COLO668 (cell line): ENCODE measurements at regions not wholly inside any gene's neighbourhood (a gene's known extent, or its start where the extent isn't known, plus 50 kb on each side); places are given as distances from the start of the nearest gene placed in this dataset.
"Not testable (repeated sequence)": the region's sequence is repeated elsewhere in the genome, so short reads cannot be mapped to it uniquely, and the experiment has no call there.

Experiments used
- DNase-seq: peaks from one replicate; lab custom pipeline; 2025; ENCODE audit not compliant: unreplicated experiment; lab: John Stamatoyannopoulos, UW

DNA sequence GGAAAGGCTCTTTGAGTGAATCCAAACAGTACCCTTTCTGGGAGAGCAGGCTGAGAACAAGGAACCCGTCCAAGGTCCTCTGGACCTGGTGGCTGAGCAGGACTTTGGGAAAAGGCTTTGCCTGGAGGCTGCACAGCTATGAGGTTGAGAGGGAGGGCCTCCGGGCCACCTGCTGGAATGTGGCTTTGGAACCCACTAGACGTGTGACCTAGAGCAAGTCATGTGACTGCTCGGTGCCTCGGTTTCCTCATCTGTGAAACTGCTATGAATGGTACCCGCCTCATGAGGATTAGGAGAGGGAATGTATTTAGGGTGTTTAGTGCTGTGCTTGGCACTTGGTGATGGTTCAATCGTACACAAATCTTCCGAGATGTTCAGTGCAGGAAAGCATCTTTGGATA, 50.4 kb downstream of the HAPSTR1 start:
- no peak for DNase-seq

DNA sequence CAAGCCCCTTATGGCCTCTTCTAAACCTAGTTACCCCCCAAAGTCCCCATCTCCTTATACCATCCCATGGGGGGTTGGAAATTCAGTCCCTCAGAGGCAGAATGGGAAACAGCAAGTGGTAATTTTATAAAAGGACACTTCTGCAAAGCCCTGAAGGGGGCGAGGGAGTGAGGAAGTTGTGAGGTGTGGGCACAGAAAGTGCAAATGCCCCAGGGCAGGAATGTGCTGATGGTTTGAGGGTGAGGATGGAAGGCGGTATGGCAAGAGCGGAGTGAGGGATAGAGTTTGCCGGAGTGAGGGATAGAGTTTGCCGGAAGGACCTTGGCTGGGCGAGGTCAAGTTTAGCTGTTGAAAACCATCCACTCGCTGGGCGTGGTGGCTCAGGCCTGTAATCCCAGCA, 52.7 kb downstream of the HAPSTR1 start:
- no peak for DNase-seq

DNA sequence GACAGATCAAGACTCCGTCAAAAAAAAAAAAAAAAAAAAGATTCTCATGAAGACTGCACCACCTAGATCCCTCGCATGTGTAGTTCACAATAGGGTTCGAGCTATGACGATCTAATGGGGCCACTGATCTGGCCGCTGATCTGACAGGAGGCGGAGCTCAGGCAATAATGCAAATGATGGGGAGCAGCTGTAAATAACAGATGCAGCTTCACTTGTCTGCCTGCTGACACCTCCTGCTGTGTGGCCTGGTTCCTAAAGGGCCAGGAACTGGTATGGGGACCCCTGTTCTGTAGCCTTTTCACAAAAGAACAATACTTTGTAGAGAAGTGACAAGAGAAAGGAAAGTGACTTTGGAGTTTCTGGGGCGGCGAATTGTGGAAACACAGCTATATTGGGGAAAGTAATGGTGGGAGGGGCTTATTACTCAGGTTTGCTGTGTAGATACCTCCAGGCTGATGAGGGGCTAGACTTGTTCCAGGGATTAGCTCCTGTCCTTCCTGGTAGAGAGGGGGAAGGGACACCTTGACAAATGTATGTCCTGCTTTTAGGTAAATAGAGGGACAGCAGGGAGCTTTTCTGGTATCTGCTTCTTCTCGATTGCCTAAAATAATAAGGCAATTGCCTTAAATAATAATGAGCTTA, 57.1 kb downstream of the HAPSTR1 start:
- no peak for DNase-seq

DNA sequence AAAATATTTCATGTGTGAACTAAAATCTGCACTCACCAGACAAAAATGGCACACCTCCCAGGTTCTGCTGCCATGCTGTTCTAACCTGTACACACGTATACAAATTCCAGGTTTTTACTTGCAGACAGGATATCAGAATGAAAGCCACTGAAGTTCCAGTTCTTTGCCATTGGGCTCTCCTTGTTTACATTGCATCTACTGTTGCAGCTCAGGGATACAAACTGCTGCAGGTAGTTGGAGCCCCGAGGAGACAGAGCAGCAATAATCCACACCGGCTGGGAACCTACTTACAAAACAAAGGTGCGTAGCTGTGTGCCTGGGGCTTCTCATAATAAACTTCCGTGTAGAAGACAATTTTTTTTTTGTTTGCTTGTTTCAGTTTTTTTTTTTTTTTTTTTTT, 59.6 kb downstream of the HAPSTR1 start:
- DNase-seq, result no peak

DNA sequence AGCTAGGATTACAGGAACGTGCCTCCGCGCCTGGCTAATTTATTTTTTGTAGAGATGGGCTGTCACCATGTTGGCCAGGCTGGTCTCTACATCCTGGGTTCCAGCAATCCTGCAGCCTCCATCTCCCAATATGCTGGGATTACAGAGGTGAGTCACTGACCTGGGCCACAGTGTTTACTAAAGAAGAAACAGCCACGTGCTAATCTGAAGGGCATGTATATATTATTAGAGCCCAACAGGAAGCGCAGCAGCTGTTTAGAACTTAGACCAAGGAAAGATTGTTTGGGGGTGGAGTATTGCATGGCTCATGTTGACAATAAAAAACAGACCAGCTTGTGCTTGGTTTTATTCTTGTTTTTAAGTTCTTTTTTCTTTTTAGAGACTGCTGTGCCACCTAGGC, 60.2 kb downstream of the HAPSTR1 start:
- DNase-seq, result peak; percentile 16

DNA sequence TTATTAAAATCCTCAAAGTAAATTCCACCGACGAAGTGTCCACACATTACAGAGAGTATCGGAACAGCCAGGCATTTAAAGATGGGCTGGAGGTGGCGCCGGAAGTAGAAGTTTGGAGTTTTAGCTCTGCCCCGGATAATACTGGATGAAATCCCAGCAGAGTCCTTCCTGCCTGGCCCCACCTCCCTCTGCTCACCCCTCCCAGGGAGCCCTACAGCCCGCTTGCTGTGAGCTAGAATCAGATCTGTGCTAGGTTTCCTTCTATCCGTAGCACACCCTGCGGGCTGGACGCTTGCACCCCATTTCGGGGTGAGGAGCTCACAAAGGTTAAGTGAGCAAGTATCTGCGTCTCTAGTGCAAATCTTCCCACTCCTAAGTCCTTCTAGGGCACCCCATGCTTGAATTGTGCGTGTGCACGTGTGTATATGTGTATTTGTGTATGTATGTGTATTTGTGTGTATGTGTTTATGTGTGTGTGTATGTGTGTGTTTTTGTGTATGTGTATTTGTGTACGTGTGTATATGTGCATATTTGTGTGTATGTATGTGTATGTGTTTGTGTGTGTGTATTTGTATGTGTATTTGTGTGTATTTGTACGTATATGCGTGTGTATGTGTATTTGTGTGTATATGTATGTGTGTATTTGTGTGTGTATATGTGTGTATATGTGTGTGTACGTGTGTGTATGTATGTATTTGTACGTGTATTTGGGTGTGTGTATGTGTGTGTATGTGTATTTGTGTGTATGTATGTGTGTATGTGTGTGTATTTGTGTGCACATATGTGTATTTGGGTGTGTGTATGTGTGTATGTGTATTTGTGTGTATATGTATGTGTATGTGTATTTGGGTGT, 61.4 kb downstream of the HAPSTR1 start:
- no peak for DNase-seq

DNA sequence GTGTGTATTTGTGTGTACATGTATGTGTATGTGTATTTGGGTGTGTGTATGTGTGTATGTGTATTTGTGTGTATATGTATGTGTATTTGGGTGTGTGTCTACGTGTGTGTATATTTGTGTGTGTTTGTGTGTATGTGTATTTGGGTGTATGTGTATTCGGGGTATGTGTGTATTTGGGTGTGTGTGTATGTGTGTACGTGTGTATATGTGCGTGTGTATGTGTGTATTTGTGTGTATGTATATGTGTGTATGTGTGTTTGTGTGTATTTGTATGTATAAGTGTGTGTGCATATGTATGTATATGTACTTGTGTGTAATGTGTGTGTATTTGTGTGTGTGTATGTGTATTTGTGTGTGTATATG, 62.0 kb downstream of the HAPSTR1 start:
- DNase-seq, result no peak

DNA sequence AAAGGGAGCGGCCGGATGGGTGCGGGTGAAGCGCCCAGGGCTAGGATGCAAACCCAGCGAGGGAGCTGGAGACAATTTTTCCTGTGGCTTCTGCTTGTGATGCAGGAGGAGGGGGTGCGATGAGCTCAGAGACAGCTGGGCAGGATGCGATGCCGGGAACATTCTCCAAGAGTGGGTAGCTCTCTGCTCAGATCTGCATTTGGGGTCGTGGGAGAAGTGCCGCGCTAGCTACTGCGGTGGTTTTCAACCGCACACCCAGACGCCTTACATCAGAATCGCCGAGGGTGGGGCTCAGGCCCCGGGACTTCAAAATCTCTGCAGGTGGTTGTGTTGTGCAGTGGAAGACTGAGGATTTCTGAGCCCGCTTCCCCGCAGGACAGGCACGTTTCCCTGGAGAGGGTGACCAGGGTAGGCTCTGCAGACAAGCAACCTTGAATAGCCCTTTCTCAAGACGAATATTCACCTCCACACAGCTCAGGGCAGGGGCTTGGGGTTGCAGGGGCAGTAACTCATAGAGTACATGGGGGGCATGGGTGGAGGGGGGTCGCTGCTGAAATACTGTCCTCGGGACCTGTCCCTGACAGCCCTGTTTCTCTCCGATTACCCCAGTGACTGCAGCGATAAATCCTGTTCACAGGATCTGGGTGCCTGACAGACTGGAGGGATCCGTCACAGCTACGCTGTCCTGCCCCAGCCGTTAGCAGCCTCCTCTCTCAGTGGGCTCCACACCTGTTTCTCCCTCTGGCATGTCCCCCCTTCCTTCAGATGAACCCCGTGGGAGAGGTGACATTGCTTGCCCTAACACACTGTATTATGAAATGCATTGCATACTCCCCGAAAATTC, 63.3 kb downstream of the HAPSTR1 start:
- no peak for DNase-seq

DNA sequence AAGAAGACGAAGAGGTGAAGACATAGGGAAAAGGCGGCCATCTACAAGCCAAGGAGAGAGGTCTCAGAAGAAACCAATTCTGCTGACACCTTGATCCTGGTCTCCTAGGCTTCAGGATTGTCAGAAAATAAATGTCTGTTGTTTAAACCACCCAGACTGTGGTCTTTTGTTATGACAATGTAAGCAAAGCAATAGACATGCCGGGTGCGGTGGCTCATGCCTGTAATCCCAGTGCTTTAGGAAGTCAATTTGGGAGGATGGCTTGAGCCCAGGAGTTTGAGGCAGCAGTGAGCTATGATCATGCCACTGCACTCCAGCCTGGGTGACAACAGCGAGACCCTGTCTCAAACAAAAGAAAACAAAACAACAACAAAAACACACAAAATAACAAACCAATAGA, 64.4 kb downstream of the HAPSTR1 start:
- no peak for DNase-seq

DNA sequence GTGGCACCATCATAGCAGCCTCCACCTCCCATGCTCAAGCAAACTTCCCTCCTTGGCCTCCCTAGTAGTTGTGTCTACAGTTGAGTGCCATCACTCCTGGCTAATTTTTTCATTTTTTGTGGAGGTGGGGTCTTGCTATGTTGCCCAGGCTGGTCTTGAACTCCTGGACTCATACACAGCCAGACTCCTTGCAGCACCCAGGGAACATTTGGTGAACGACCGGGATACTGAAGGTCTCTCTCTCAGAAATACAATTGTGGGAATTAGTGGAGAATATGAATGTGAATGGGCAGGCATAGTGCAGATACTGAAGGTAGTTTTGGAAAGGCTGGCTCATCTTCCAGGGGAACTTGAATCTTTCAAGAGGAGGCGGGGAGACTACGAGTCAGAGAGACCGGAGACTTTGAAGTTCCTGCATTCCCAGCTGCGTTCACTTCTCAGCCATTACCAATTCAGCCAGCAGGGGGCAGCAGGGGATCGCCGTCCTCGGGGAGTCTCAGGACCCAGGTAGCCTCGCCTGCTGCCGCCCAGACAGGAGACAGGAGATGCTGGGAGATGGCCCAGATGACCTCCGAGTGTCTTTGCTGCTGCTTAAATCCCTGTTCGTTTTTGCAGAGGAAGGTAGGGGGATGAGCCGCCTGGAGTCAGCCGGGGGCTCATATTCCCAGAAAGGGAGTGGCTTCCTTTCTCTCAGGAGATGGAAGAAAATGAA, 68.6 kb downstream of the HAPSTR1 start:
- peak; percentile 59 for DNase-seq

DNA sequence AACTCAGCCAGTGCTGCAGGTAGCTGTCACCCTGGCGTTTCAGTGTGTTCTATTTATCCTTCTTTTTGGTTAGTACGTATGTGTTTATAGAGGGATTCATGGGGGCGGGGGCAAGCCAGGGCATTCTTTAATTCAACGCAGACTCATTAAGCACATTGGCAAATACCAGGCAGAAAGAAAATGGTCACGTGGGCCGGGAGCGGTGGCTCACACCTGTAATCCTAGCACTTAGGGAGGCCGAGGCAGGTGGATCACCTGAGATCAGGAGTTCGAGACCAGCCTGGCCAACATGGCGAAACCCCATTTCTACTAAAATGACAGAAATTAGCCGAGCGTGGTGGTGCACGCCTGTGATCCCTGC, 69.1 kb downstream of the HAPSTR1 start:
- DNase-seq, result no peak

DNA sequence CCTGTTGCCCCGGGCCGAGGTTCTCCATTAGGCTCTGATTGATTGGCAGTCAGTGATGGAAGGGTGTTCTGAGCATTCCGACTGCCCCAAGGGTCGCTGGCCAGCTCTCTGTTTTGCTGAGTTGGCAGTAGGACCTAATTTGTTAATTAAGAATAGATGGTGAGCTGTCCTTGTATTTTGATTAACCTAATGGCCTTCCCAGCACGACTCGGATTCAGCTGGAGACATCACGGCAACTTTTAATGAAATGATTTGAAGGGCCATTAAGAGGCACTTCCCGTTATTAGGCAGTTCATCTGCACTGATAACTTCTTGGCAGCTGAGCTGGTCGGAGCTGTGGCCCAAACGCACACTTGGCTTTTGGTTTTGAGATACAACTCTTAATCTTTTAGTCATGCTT, 74.2 kb downstream of the HAPSTR1 start:
- no peak for DNase-seq

DNA sequence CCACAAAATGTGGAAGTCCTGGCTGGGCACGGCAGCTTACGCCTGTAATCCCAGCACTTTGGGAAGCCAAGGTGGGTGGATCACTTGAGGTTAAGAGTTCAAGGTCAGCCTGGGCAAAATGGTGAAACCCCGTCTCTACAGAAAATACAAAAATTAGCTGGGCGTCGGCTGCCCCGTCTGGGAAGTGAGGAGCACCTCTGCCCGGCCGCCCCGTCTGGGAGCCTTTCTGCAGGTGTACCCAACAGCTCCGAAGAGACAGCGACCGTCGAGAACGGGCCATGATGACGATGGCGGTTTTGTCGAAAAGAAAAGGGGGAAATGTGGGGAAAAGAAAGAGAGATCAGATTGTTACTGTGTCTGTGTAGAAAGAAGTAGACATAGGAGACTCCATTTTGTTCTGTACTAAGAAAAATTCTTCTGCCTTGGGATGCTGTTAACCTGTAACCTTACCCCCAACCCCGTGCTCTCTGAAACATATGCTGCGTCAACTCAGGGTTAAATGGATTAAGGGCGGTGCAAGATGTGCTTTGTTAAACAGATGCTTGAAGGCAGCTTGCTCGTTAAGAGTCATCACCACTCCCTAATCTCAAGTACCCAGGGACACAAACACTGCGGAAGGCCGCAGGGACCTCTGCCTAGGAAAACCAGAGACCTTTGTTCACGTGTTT, 75.0 kb downstream of the HAPSTR1 start:
- DNase-seq, result not testable (repeated sequence)

DNA sequence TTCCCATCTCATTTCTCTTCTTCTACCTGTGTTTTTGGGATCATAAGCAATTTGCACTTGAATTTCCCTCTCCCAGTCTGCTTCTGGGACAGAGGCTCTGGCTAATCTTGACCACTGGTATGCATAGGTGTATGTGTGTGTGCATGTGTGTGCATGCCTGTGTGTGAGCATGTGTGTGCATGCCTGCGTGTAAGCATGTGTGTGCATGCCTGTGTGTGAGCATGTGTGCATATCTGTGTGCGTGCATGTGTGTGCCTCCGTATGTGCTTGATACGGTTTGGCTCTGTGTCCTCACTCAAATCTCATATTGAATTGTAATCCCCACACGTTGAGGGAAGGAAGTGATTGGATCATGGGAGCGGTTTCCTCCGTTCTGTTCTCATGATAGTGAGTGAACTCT, 77.7 kb downstream of the HAPSTR1 start:
- DNase-seq, result no peak

DNA sequence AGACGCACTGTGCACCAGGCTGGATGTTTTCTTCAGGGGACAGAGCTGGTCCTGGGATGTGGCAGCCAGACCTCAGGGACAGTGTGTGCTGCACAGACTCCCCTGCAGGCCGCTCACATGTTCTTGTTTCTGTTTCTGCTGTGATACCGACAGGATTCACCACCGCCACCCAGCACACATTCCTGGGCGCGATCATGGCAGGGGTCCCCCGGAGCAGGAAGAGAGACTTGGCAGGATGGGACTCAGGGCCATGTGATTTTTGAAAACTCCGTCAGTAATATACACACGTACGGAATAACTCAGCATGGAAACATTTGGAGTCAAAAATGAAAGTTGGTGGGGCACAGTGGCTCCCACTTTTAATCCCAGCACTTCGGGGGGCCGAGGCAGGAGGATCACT, 79.0 kb downstream of the HAPSTR1 start:
- DNase-seq, result no peak

DNA sequence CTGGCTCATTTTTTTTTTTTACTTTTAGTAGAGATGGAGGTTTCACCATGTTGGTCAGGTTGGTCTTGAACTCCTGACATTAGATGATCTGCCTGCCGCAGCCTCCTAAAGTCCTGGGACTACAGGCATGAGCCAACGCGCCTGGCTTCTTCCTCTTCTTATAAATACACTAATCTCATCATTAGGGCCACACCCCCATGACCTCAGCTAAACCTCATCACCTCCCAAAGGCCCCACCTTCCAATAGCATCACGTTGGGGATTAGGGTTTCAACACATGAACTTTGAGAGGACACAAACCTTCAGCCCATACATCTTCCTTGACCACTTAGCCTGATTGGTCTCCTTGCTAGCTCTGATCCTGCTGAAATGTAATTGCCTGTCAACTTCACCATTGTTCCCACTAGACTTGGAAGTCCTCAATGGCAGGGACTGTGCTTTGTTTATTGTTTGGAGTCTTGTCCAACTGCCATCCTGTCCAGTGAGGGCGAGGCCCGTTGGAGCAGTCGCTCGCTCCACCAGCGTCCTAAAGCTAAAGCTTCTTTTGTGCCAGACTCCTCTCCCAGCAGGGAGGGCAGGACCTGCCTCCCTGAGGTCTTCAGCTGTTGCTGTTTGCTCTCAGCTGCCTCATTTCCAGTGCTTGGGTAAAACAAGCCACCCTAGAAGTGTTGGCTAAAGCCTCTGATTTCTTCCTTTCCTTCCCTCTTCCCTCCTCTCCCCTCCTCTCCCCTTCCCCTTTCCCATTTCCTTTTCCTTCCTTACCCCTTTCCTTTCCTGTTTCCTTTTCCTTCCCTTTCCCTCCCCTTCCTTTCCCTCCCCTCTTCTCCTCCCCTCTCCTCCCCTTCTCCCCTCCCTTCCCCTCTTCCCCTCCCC, 85.3 kb downstream of the HAPSTR1 start:
- no peak for DNase-seq

DNA sequence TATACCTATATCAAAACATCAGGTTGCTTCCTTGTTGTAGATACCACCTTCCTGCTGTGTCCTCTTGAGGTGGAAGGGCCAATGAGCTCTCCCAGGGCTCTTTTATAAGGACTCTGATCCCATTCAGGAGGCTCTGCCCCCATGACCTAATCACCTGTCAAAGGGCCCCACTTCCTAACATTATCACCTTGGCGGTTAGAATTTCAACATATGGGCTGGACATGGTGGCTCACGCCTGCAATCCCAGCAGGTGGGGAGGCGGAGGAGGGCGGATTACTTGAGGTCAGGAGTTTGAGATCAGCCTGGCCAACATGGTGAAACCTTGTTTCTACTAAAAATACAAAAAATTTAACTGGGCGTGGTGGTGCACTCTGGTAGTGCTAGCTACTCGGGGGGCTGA, 86.4 kb downstream of the HAPSTR1 start:
- DNase-seq, result no peak

DNA sequence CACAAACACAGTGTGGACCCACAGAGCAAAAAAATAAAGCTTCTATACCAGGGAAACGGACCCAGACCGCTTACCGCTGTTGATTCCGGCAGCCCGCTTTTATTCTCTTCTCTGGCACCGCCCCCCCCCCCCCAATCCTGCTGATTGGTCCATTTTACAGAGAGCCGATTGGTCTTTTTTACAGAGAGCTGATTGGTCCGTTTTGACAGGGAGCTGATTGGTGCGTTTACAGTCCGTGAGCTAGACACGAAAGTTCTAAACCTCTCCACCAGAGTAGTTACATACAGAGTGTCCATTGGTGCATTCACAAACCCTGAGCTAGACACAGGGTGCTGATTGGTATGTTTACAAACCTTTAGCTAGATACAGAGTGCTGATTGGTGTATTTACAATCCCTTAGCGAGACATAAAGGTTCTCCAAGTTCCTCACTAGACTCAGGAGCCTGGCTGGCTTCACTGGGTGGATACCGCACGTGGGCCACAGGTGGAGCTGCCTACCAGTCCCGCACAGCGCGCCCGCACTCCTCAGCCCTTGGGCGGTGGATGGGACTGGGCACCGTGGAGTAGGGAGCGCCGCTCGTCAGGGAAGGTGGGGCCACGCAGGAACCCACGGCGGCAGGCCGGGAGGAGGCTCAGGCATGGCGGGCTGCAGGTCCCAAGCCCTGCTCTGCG, 92.4 kb downstream of the HAPSTR1 start:
- no peak for DNase-seq

DNA sequence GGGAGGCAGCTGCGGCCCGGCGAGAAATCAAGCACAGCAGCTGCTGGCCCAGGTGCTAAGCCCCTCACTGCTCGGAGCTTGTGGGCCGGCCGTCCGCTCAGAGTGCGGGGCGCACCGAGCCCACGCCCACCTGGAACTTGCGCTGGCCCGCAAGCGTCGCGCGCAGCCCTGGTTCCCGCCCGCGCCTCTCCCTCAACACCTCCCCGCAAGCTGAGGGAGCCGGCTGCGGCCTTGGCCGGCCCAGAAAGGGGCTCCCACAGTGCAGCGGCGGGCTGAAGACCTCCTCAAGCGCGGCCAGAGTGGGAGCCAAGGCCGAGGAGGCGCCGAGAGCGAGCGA, 92.9 kb downstream of the HAPSTR1 start:
- DNase-seq, result no peak
